MM.1S (cell line): ENCODE measurements at regions not wholly inside any gene's neighbourhood (a gene's known extent, or its start where the extent isn't known, plus 50 kb on each side); places are given as distances from the start of the nearest gene placed in this dataset.

Source experiments
- DNase-seq: peaks from one replicate; pipeline ENCODE4 v3.0.0-alpha.2; 2015
- H2AFZ ChIP-seq: fragments of 300-600 bp; sonication (generic); 2 replicates; pipeline ENCODE4 v1.6.0; 2016; ENCODE audit warnings: antibody characterized with exemption, low read length
- H3F3A ChIP-seq: fragments of 300-600 bp; sonication (generic); 2 replicates; pipeline ENCODE4 v1.6.1; 2016; ENCODE audit warnings: mild to moderate bottlenecking, antibody characterized with exemption, low read length, moderate library complexity, mixed read lengths; ENCODE audit not compliant: insufficient read depth
- H3K27ac ChIP-seq: fragments of 300-600 bp; sonication (generic); 2 replicates; pipeline ENCODE4 v1.5.1; 2016; ENCODE audit warnings: mild to moderate bottlenecking, low read length
- H3K27me3 ChIP-seq: fragments of 300-600 bp; sonication (generic); replicated peaks from 2 replicates; pipeline ENCODE4 v1.6.0; 2016; ENCODE audit warnings: low read length; ENCODE audit not compliant: insufficient read depth
- H3K36me3 ChIP-seq: fragments of 300-600 bp; sonication (generic); replicated peaks from 2 replicates; pipeline ENCODE4 v1.6.1; 2016; ENCODE audit warnings: mild to moderate bottlenecking, low read length, mixed read lengths; ENCODE audit not compliant: insufficient read depth
- H3K4me1 ChIP-seq: fragments of 300-600 bp; sonication (generic); 2 replicates; pipeline ENCODE4 v1.6.1; 2016; ENCODE audit warnings: low read length, mixed read lengths
- H3K4me2 ChIP-seq: fragments of 300-600 bp; sonication (generic); 2 replicates; pipeline ENCODE4 v1.6.0; 2016; ENCODE audit warnings: low read depth, low read length
- H3K4me3 ChIP-seq: fragments of 300-600 bp; sonication (generic); 2 replicates; pipeline ENCODE4 v1.5.1; 2016; ENCODE audit warnings: low read length, mixed read lengths
- H3K79me2 ChIP-seq: fragments of 300-600 bp; sonication (generic); 2 replicates; pipeline ENCODE4 v1.6.1; 2016; ENCODE audit warnings: mixed run types, low read length, mixed read lengths
- H3K9ac ChIP-seq: fragments of 300-600 bp; sonication (generic); 2 replicates; pipeline ENCODE4 v1.6.1; 2016; ENCODE audit warnings: low read length, mixed read lengths
- H3K9me2 ChIP-seq: fragments of 300-600 bp; sonication (generic); replicated peaks from 2 replicates; pipeline ENCODE4 v1.6.1; 2016; ENCODE audit warnings: mild to moderate bottlenecking, low read length, mixed read lengths; ENCODE audit not compliant: insufficient read depth
- H3K9me3 ChIP-seq: fragments of 300-600 bp; sonication (generic); replicated peaks from 2 replicates; pipeline ENCODE4 v1.6.1; 2016; ENCODE audit warnings: mild to moderate bottlenecking, low read length, mixed read lengths; ENCODE audit not compliant: insufficient read depth
- H4K20me1 ChIP-seq: fragments of 300-600 bp; sonication (generic); 2 replicates; pipeline ENCODE4 v1.6.1; 2016; ENCODE audit warnings: mild to moderate bottlenecking, low read length, moderate library complexity, mixed read lengths; ENCODE audit not compliant: insufficient read depth
- CTCF ChIP-seq: fragments of 300-600 bp; sonication (generic); IDR thresholded peaks from 2 replicates; pipeline ENCODE4 v1.5.1; 2016; ENCODE audit warnings: antibody characterized with exemption, low read length, mixed read lengths
- EZH2 ChIP-seq: fragments of 300-600 bp; sonication (generic); optimal IDR thresholded peaks from 2 replicates; pipeline ENCODE3; 2017; ENCODE audit warnings: low read depth, mild to moderate bottlenecking, antibody characterized with exemption, low read length, mixed read lengths
- EZH2phosphoT487 ChIP-seq: fragments of 300-600 bp; sonication (generic); IDR thresholded peaks from 2 replicates; pipeline ENCODE4 v1.6.1; 2018; ENCODE audit warnings: antibody characterized with exemption, low read length

DNA sequence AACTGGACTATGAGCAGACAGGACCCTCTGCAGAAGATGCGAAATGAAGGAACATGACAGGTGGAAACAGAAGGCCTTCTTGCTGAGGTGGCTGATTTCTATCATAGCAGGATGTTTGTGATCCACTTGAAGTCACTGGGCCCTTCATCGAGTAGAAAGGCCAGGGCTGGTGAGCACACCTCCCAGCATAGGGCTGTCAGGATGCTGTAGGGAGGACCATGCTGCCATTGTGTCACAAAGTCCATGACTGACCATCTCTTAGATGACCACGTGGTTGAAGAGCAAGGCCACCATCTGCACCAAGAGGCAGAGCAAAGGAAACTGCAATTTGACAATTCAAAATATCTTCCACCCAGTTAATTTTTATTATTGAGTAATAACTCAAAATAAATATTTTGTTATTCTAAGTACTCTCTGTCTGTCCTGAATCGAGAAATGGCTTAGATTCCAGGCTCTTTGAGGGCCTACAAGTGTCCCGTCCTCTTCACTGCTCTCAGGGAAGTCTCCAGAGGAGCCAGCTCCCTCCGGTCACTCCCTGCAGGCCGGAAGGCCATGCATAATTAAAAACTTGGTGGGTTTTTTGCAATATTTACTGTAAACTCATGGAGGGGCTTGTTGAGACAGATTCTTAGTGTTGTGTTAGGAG lies 249.3 kb upstream of the ZMIZ1 start:
- Histone ChIP-seq H3F3A (no peaks in the 10 kb centered on the region), H3K4me2 (no peak overlapping the region), H3K79me2 (no peaks in the 10 kb centered on the region), H3K9ac (no peak overlapping the region), H3K4me3 (no peak overlapping the region), H3K27ac (no peak overlapping the region), H4K20me1 (no peaks in the 10 kb centered on the region), H3K27me3 (no peaks in the 10 kb centered on the region), H3K9me2 (no peaks in the 10 kb centered on the region), H3K4me1 (no peaks in the 10 kb centered on the region), H2AFZ (no peak overlapping the region), H3K36me3 (no peaks in the 10 kb centered on the region), H3K9me3 (no peaks in the 10 kb centered on the region)
- DNase-seq = no peak
- TF ChIP-seq EZH2phosphoT487 = no peak
- TF ChIP-seq CTCF = no peak
- no peak for TF ChIP-seq EZH2

- TF ChIP-seq EZH2 (no peak), CTCF (no peak), EZH2phosphoT487 (no peak)
- Histone ChIP-seq H3K79me2 (no peaks in the 10 kb centered on the region), H3K9me3 (no peaks in the 10 kb centered on the region), H3K4me3 (no peak overlapping the region), H3K27ac (no peak overlapping the region), H4K20me1 (no peaks in the 10 kb centered on the region), H3K36me3 (no peaks in the 10 kb centered on the region), H3K4me1 (no peaks in the 10 kb centered on the region), H3K4me2 (no peak overlapping the region), H3K9me2 (no peaks in the 10 kb centered on the region), H3K9ac (no peak overlapping the region), H3K27me3 (no peaks in the 10 kb centered on the region), H3F3A (no peaks in the 10 kb centered on the region), H2AFZ (no peak overlapping the region)
- no peak for DNase-seq
These were observed 248.8 kb upstream of the ZMIZ1 start for GRCh38 chr10:78820007-78820362.

GRCh38 chr10:78821052-78821451 lies 247.7 kb upstream of the ZMIZ1 start:
- Histone ChIP-seq H2AFZ (no peak overlapping the region), H3K9me3 (no peaks in the 10 kb centered on the region), H3K4me2 (no peak overlapping the region), H3K4me3 (no peak overlapping the region), H3K9ac (no peak overlapping the region), H3K36me3 (no peaks in the 10 kb centered on the region), H3K27ac (no peak overlapping the region), H3F3A (no peaks in the 10 kb centered on the region), H3K79me2 (no peaks in the 10 kb centered on the region), H3K27me3 (no peaks in the 10 kb centered on the region), H4K20me1 (no peaks in the 10 kb centered on the region), H3K9me2 (no peaks in the 10 kb centered on the region), H3K4me1 (no peaks in the 10 kb centered on the region)
- TF ChIP-seq EZH2phosphoT487 (no peak), CTCF (no peak)
- no peak for DNase-seq
